ENCODE measurements at regions not wholly inside any gene's neighbourhood (a gene's known extent, or its start where the extent isn't known, plus 50 kb on each side); places are given as distances from the start of the nearest gene placed in this dataset.
"Not testable (repeated sequence)": the region's sequence is repeated elsewhere in the genome, so short reads cannot be mapped to it uniquely, and the experiment has no call there.

DNA sequence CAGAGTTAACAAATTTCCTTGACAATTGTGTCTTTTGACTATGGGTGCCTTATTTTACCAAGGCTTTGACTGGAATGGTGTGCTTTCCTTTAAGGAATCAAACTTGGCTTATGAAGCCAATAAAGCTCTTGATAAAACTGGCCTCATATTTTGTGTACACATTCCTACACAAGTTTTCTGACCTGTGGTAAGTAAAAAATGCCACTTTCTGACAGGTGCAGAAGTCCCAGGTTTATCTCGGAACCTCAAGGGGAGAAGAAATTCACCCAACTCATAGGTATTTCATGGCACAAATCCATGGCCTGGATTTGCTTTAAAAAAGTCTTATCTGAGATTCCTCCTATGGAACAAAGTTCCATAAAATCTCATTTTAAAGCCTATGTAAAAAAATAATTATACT is 880.6 kb upstream of the LRATD1 start:
- DNase-seq: no peak

DNA sequence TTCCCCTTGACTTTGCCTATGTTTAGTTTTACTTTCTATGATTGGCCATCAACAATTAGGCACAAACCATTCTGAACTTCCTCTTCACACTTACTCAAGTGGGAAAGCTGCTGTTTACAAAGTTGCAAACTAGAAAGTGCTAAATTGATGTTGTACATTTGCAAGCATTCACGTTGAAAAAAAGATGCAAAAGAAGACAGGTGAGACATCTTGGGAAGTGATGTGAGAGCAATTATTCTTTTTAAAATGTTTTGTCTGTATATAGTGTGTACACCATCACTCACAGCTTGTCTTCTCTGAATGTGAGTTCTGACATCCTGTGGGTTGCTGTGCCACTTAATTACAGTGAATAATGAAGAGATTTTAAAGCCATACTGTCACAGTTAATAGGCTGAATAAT is 874.1 kb upstream of the LRATD1 start:
- no peak for DNase-seq

DNA sequence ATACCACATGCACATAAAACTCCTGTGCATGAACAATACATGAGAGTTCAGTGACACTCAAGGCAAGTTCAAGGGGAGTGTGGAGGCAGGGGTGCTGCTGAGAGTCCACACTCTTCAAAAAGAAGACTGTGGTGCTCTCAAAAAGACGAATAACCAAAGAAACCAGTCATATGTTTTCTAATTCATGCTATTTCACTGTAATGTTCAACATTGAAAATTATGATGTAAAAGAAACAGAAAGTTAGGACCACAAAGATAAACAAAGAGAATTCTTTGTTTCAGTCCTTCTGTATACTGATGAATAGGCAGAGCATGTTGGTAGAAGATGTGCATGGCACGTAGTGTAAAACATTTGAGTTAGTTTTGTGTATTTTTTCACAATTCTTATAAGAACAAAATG is 864.2 kb upstream of the LRATD1 start:
- DNase-seq: no peak

DNA sequence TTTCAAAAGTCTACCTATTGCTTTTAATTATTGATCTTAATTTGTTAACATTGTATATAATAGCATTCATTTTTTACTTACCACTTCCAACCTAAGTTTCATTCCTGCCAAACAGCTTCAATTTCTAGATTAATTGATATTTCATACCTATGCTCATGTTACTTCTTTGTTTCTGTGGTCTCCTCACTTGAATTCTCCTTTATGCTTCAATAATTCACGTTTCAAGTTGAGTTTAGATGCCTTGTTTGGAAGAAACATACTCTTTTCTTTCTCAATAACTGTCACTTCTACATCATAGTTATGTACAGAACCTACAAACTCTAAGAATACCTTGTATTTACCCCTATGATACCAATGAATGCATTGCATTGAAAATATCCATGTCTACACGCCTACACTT is 862.2 kb upstream of the LRATD1 start:
- DNase-seq: no peak

DNA sequence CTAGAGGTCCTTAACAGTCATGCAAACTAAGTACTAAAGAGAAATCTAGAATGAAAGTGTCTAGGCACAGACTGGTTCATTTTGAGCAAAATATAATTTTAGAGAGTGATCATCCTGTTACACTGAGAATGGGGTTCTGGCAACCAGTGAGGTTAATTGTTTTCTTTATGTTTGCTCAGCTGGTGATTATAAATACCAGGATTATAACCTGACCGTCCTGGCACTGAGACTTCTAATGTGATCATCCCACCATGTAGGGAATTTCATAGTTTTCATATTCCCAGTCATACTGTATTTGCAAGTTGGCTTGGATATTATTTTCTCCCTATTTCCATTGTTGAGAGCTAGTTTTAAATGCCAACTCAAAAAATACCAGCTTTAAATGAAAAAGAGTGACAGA is 852.5 kb upstream of the LRATD1 start:
- no peak for DNase-seq

DNA sequence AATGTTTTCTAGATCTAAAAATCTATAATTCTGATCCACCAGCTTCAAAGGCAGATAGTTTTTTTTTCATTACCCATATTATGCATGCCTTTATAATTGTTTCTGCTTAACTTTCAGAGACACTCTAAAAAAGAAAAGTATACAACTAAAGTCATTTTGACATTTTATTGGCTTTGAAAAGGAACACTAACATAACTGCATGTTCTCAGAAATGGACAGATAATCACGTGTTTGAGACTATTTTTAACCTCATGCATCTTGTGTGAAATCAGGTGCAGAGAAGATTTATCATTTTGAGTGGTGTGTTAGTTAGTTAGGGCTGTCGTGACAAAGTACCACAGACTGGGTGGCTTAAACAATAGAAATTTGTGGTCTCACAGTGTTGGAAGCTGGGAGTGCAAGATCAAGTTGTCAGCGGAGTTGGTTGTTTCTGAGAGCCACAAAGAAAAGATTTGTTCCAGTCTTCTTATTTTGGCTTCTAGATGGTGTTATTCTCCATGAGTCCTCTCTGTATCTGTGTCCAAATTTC is 841.4 kb upstream of the LRATD1 start:
- no peak for DNase-seq

DNA sequence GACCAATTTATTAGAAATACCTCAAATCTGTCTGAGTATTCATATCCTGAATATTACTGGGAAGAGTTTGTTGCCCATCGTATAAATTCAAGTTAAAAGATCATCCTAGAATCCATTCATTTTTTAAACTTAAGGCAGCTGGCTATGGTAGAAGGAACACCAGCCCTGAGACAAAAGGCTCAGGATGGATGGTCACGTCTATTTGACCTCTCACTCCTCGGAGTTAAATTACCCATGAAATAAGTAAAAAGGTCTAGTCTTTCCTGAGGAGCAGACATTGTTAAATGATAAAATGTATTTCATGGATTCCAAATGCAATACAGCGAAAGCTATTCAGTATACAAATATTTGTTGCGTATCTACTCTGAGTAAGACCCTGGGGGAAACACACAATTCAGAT is 826.0 kb upstream of the LRATD1 start:
- no peak for DNase-seq

DNA sequence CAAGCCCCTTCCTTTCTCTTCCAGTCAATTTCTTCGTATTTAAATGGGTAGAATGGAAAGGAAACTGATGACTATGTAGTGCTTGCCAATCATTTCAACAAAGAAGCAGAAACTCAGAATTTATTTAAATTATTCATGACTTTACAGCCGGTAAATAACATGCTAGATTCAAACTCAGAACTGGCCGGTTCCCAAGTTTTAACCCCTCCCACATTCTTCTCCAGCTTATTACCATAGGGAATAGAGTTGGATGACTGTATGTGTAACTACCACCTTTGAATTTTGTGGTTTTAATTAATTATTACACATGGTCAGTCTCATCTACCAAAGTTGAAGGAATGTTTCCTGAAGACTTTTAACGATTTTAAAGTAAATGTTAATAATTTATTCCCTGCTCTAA is 819.3 kb upstream of the LRATD1 start:
- DNase-seq: no peak

DNA sequence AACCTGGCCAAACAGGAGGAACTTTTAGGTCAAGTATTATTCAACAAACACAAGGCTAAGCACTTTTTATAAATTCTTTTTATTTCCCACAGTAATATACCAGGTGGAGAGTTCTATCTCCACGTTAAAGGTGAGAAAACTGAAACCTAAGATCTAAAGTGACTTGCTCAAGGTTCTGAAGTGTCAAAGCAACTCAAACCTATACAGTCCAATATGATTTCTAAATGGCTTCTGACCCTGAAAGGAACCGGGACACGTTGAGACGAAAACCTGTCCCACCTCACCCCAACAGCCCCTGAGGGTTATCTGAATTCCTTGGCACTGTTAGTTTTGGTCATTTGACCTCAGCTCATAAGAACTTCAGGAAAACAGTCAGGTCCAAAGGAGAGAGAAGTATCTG is 814.5 kb upstream of the LRATD1 start:
- DNase-seq: no peak

DNA sequence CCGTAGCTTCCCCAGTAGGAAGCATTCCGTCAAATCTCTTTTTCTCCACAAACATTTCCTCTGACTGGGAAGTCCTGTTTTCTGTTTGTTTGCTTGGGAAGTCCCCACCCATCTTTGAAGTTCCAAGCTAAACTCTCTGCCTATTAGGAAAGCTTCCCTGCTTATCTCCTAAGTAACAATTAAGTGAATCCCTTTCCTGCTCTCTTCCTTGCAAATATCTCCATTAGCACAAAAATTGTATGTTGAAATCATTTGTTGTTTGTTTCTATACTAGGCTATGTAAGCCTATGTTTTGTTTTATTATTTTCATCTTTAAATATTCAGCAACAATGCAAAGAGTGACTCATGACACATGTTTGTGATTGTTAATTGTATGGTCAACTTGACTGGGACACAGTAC is 812.6 kb upstream of the LRATD1 start:
- no peak for DNase-seq

DNA sequence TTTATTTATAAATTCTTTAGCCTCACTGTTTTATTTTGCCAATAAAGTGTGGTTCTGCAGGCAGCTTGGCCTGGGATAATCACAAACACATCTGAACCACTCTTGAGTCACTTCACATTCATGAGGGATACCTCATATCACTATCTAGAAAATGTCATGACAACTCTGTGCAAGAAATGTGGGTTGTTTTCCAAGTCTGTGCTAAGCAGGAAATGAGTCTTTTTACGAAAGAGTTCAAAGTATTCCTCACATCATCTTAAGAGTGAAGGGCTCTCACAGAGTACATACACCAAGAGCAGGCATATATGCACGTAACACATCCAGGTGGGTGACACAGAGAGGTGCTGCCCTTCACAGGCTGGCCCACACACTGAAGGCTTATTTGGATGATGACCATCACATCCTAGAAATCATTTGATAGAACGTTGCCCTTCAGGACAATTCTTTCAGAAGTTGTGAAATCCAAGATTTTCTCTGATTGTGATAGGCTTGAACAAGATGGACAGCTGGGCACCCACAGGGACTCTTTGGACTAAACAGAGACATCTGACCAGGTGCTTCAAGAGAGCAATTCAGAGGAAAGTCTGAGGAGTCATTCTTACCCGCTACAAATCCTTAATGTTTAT is 811.1 kb upstream of the LRATD1 start:
- DNase-seq: no peak

DNA sequence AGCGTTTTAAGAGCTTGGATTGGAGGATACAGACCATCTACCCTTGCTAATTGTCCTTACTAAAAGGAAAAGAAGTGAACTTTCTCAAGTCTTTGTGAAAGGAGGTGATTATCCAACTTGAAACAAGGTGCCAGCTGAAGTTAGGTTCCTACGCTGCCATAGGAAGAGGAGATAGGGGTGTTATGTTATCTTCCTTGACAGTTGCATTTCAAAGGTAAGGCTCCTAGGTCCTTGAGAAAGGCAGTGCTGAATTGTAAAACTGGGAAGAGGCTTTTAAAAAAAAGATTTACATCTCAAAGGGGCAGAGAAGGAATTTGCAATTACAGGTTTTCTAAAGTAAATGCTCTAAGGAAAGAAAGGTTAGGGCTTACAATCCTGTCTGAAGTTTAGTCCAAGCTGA is 810.2 kb upstream of the LRATD1 start:
- DNase-seq: no peak

DNA sequence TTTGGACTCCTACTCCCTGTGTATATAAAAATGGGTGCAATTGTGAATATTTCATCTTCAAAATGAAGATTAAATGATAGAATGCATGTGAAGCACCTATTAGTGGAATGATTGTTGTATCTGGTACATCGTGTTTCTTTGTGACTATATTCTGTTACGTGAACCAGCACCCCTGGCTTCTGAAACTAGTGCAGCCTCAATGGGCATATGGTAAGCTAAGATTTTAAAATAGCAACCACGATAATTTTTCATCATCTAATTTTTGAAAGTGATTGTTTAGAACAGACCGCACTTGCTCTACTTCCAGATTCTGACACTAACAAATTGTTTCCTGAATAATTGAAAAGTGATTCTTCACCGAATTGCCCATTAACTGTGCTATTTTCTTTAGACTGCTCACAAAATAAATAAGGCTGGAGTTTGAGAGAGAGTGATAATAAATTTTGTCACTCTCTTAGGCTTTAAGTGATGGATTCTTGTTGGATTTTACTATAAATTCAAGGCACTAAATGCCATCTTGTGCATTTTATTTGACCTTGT is 806.1 kb upstream of the LRATD1 start:
- no peak for DNase-seq

DNA sequence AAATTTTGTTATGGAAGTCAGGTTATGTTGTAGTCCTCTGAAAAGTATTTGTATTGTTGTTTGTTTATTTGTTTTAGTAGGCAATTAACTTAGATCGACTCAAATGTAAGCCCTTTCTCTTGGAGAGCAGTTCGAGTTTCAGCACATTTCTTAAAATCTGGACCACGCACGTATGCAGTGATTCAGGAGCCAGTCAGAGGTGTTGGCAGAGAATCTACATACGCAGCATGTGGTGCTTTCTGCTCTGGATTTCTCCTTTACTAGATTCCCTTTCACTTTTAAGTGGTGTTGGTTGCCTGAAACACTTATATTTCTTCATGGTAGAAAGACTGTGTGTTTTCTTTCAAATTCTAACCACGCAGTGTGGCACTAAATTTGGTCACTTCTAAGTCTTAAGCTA is 773.9 kb upstream of the LRATD1 start:
- no peak for DNase-seq

DNA sequence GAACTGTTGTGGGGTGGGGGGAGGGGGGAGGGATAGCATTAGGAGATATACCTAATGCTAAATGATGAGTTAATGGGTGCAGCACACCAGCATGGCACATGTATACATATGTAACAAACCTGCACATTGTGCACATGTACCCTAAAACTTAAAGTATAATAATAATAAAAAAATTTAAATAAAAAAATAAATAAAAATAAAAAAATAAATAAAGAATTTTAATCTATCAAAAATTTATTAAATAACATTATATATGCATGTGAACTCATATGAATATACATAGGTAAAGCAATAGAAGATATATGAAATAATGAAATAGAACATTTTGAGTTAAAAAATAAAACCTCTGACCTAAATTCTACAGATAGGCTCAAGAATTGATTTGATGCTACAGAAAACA is 764.2 kb upstream of the LRATD1 start:
- not testable (repeated sequence) for DNase-seq

DNA sequence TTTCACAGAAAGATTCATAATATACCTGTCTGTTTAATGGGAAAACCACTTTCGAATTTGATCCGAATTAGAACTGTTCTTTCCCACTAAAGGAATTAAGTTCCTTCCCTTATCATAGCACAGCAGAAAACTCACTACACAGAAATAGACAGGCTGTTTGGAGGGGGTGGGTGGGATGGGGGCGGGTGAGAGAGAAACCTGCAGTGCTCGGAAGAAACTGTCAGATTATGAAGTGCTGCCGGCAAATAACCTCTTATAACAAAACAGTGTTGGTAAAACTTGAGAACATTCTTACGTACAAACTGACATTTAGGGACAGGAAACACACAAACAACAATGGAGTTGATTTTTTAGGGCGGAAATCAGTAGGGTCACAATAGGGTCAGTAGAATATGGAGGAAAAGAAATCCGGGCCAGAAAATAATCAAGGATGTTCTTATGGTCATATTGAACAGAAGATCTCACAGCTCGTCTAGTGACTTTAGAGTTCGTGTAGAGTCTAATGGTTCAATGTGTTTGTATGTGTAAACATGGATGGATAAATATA is 756.0 kb upstream of the LRATD1 start:
- DNase-seq: no peak

DNA sequence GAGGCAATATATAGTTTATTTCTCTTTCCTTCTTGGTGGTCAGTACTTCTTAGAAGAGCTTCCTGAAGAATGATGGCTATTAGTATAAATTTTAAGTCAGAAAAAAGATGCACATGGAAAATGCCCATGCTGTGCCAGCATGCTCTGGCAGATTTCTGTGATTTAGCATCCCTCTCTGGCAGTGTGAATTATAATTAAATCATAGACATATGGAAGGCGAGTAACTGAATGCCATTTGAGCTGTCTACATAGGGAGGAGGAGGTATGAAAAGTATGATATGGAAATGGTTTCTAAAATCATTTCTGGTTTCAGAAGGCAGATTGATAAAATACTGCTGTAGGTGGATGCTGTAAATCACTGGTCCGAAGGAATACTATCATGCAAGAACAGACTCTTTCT is 754.9 kb upstream of the LRATD1 start:
- no peak for DNase-seq

DNA sequence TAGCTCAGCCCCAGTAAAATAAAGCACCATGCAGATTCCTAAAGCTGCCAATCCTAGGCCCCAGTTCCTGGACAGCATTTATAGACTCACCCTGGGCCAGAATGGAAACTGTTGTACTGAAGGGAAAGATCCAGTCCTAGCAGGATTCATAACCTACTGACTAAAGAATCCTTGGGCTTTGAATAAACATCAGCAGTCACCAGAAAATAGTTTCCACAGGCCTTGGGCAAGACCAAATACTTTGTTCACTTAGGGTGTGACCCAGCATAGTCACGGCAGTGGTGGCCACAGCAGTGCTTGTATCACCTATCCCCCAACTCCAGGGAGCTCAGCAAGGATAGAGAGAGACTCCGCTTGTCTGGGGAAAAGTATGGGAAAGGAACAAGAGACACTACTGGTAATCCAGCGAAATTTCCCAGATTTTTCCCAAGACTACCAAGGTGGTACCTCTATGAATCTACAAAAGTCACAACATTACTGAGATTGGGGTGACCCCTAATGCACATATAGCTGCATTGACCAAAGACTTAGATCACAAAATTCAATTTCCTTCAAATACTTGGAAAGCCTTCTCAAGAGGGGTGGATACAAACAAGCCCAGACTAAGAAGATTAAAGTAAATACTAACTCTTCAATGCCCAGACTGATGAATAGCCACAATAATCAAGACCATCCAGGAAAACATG is 748.1 kb upstream of the LRATD1 start:
- DNase-seq: no peak

DNA sequence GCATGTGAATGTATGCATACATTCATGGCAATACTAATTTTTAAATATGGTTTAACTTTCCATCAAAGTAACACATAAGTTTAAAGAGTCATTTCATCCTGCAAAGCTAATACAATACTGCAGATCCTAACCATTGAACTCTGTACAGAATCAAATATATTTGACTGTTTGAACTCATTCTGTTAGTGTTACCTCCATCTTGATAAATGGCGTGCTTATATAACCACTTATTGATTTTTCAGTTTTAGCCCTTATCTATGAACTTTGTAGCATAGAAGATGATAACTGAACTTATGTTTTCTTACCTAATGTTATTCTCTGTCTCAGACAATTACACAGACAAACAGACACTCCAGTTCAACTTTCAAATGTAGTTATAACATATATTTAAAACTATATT is 731.0 kb upstream of the LRATD1 start:
- DNase-seq: no peak

DNA sequence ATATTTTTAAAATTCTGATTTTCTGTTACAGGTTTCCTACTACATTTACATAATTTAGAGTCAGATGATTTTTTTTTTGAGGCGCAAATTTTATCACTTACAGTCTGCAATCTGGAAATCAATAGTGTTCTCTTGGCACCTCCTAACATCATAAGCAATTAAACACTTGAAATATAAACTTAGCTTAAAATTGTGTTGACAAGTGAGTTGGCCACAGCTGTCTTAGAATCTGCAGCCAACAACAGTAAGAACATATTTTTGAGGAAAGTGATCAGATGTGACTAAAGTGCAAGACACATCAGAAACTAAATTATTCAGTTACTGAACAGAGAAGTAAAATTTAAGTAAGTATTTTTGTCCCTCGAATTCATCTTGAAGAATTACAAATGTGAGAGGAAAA is 726.7 kb upstream of the LRATD1 start:
- DNase-seq: no peak

DNA sequence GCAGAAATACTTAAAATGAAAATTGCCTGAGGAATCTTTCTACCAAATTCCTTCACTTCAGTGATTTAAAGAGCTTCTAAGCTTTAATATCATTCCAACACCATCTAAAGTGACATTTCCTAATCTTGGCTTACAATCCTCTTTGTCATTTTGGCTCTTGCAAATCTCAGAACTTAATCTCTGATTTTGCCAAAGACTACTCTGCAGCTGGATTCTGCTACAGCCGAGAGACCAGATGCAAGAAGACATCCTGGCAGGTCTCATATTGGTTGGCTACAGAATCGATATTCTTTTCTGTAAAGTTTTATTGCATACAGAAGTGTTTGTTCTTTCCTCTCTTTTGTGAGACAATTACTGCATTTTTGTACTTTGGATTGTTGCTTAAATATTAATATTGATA is 716.5 kb upstream of the LRATD1 start:
- no peak for DNase-seq

DNA sequence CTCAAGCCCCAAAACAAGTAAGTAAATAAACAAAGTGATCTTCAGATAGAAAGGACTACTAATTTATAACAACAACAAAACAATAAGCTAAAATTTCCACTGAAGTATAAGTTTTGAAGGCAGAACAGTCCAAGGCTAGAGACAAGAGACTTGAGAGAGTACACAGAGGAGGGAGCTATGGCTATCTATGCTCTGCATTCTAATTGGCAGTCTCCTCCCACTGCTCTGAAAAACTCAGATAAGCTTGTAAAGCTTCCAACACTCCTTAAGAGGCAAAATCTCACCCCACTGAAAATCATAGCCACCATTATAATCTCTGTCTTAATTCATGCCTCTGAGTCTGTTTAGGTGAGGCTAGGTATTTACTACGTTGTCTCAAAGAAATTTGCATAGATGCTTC is 714.6 kb upstream of the LRATD1 start:
- no peak for DNase-seq

DNA sequence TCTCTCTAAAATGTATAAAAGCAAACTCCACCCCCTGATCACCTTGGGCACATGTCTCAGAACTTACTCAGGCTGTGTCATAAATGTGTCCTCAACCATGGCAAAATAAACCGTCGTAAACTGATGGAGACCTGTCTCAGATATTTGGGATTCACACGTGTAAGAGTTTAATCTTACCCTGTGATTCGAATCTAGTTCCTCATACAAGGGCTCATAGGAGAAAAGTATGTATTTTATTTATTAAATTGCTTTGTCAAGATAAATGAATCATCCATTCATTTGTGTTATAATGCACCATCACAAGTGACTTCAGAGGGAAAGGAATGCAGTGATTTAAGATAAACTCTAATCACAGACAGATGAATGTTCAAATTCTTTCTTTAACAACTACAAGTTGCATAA is 712.5 kb upstream of the LRATD1 start:
- no peak for DNase-seq

DNA sequence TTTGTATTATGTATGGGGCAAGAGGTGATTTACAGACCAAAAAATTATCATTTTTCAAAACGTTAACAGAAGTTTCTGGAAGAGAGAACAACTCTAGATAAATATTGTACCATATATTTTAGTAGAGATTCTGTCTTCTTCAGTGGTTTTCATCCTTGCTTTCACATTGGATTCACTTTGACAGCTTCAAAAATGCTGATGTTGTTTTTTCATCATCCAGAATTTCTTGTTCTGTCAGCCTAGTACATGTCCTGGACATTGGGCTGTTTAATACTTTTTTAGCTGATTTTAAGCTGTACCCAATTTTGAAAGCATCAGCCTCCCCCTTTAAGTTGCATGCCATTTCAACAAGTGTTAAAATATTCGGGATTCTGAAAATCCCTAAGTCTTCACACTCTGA is 711.3 kb upstream of the LRATD1 start:
- DNase-seq: no peak
